Body of pancreas (tissue), 4 donors: ENCODE measurements at regions not wholly inside any gene's neighbourhood (a gene's known extent, or its start where the extent isn't known, plus 50 kb on each side); places are given as distances from the start of the nearest gene placed in this dataset.

Source experiments
- ATAC-seq: fragments of 150-250 bp; one replicate; pipeline ENCODE4 v1.9.1; 2016
- DNase-seq, 4 donors: peaks; one replicate each; pipeline ENCODE4 v3.0.0-alpha.2; 2019
- H3K27ac ChIP-seq, 4 donors: fragments of 200-600 bp; sonication (generic); 1 replicate in 3 of 4; 2 replicates in 1 of 4; pipeline versions ENCODE4 v1.5.1 to v1.6.1; 2016 to 2019; ENCODE audit warnings: mild to moderate bottlenecking in 1 of 4, mixed read lengths in 1 of 4, moderate library complexity in 1 of 4
- H3K27me3 ChIP-seq, 2 donors: fragments of 200-600 bp; sonication (generic); one replicate each; pipeline ENCODE4 v1.6.0; 2016; ENCODE audit warnings: mild to moderate bottlenecking in 1 of 2
- H3K36me3 ChIP-seq, 2 donors: fragments of 200-600 bp; sonication (generic); replicated peaks in 1 of 2; 2 replicates each; pipeline ENCODE4 v1.5.1; 2016; ENCODE audit warnings: low read depth in 2 of 2; ENCODE audit not compliant: insufficient read depth in 1 of 2
- H3K4me1 ChIP-seq: fragments of 200-600 bp; sonication (generic); one replicate; pipeline ENCODE4 v1.6.0; 2016
- H3K4me3 ChIP-seq, 2 donors: fragments of 200-600 bp; sonication (generic); 1 replicate in 1 of 2; 2 replicates in 1 of 2; pipeline ENCODE4 v1.5.1; 2016 to 2019
- H3K9me3 ChIP-seq, 3 donors: fragments of 200-600 bp; sonication (generic); 1 replicate in 2 of 3; 2 replicates in 1 of 3; pipeline ENCODE4 v1.5.1; 2016
- POLR2A ChIP-seq, 3 donors: fragments of 450-650 bp; IDR thresholded peaks; one replicate each; pipeline ENCODE4 v1.6.1; 2016; ENCODE audit warnings: antibody characterized with exemption in 3 of 3, mild to moderate bottlenecking in 2 of 3
- WGBS, 2 donors: methylation state at CpG; one replicate each; pipeline ENCODE4 v1.1.5; 2017; 5-methylcytosine and 5-hydroxymethylcytosine counted together
- intact Hi-C: fragments of 100-400 bp; cut with DNase I; formaldehyde crosslinking; loops from one replicate; pipeline ENCODE4 v1.15.1; 2023
- TF ChIP-seq, protein P1 (sequence below), 7 experiments: fragments of 450-650 bp in 4 of 7; fragments of 200-600 bp in 3 of 7; sonication (generic) in 3 of 7; IDR thresholded peaks; one replicate each; pipeline ENCODE4 v1.5.1; 2016 to 2019; ENCODE audit warnings: antibody characterized with exemption in 7 of 7

- DNase-seq (peak in 1 of 4 donors; percentile 25), ATAC-seq (no peak)
- intact Hi-C loops: no loop called here
- Histone ChIP-seq H3K4me1 (peaks cover 5% of the 10 kb centered on the region), H3K4me3 (no peak overlapping the region), H3K27ac (no peak overlapping the region), H3K27me3 (no peaks in the 10 kb centered on the region), H3K36me3 (no peaks in the 10 kb centered on the region), H3K9me3 (no peaks in the 10 kb centered on the region)
- TF ChIP-seq, protein P1, sequence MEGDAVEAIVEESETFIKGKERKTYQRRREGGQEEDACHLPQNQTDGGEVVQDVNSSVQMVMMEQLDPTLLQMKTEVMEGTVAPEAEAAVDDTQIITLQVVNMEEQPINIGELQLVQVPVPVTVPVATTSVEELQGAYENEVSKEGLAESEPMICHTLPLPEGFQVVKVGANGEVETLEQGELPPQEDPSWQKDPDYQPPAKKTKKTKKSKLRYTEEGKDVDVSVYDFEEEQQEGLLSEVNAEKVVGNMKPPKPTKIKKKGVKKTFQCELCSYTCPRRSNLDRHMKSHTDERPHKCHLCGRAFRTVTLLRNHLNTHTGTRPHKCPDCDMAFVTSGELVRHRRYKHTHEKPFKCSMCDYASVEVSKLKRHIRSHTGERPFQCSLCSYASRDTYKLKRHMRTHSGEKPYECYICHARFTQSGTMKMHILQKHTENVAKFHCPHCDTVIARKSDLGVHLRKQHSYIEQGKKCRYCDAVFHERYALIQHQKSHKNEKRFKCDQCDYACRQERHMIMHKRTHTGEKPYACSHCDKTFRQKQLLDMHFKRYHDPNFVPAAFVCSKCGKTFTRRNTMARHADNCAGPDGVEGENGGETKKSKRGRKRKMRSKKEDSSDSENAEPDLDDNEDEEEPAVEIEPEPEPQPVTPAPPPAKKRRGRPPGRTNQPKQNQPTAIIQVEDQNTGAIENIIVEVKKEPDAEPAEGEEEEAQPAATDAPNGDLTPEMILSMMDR (IDR thresholded peaks at IDR 0.05): no peak
- WGBS, 2 donors: 54 to 75% methylated on average over 8 of the region's 8 CpGs
These were observed 493.2 kb downstream of the MIAT start for GRCh38 chr22:27150544-27150941.

GRCh38 chr22:27151407-27151806 is 494.0 kb downstream of the MIAT start:
- ATAC-seq: no peak
- 57 to 71% methylated on average over 2 of the region's 2 CpGs for WGBS, 2 donors
- intact Hi-C loops: no loop called here
- H3K27ac ChIP-seq: no peak overlapping the region
- no peaks in the 10 kb centered on the region for H3K27me3 ChIP-seq
- H3K36me3 ChIP-seq: no peaks in the 10 kb centered on the region
- H3K9me3 ChIP-seq: no peaks in the 10 kb centered on the region
- H3K4me3 ChIP-seq: no peak overlapping the region
- peaks cover 5% of the 10 kb centered on the region for H3K4me1 ChIP-seq
- TF ChIP-seq, protein P1 (IDR thresholded peaks at IDR 0.05): no peak
- TF ChIP-seq POLR2A (IDR thresholded peaks at IDR 0.05): no peak
- no peak for DNase-seq

DNA sequence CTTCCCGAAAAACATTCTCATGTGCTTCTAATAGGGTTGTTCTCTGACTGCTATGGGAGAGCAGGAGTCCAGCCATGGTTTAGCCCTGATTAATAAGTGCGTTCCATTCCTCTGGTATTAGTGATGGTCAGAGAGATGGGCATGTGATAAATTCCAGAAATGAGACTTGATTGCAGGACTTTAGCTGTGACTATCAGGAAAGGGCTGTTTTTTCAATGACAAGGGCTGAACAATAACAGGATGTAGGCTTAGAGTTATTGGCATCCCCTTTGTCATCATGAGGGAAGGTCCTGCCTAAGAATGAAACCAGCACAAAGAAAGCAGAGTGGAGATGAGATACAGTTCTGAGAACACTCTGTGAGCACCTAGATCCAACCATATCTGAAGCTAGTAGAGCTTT is 494.6 kb downstream of the MIAT start:
- WGBS, 2 donors: 77 to 84% methylated on average over 2 of the region's 2 CpGs
- Histone ChIP-seq H3K4me1 (peaks cover 5% of the 10 kb centered on the region), H3K36me3 (no peaks in the 10 kb centered on the region), H3K9me3 (no peaks in the 10 kb centered on the region), H3K27ac (no peak overlapping the region), H3K4me3 (no peak overlapping the region), H3K27me3 (no peaks in the 10 kb centered on the region)
- intact Hi-C loops: no loop called here
- no peak for DNase-seq
- ATAC-seq: no peak
- TF ChIP-seq POLR2A (IDR thresholded peaks at IDR 0.05): no peak
- TF ChIP-seq, protein P1 (IDR thresholded peaks at IDR 0.05): no peak

DNA sequence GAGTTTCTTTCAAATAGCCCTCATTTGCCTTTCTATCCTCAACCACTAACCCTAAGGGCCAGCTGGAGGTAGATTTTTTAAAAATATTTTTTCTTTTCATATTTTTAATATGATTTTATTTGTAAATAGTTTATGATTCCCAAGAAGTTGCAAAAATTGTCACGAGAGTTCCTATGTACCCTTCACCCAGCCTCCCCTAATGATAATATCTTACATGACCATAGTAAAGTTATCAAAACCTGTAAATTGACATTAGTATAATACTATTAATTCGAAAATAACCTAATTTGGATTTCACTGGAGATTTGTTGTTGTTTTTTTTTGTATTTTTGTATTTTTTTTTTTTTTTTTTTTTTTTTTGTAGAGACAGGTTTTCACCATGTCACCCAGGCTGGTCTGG is 495.5 kb downstream of the MIAT start:
- no peak for ATAC-seq
- WGBS, 2 donors: 54 to 64% methylated on average over 2 of the region's 2 CpGs

GRCh38 chr22:27153386-27153785 is 496.0 kb downstream of the MIAT start:
- TF ChIP-seq, protein P1 (IDR thresholded peaks at IDR 0.05): no peak
- TF ChIP-seq POLR2A (IDR thresholded peaks at IDR 0.05): no peak
- H3K27me3 ChIP-seq: no peaks in the 10 kb centered on the region
- no peak for DNase-seq
- WGBS, 2 donors: 87 to 93% methylated on average over 4 of the region's 4 CpGs
- H3K4me3 ChIP-seq: no peak overlapping the region
- no peaks in the 10 kb centered on the region for H3K9me3 ChIP-seq
- intact Hi-C loops: no loop called here
- no peak for ATAC-seq
- peaks cover 5% of the 10 kb centered on the region for H3K4me1 ChIP-seq
- no peak overlapping the region for H3K27ac ChIP-seq
- H3K36me3 ChIP-seq: no peaks in the 10 kb centered on the region

More for the DNA sequence above, 495.5 kb downstream of the MIAT start:
- no peaks in the 10 kb centered on the region for H3K9me3 ChIP-seq
- TF ChIP-seq, protein P1 (IDR thresholded peaks at IDR 0.05): no peak
- no peaks in the 10 kb centered on the region for H3K27me3 ChIP-seq
- intact Hi-C loops: no loop called here
- H3K4me1 ChIP-seq: peaks cover 5% of the 10 kb centered on the region
- no peak for DNase-seq
- H3K4me3 ChIP-seq: no peak overlapping the region
- no peaks in the 10 kb centered on the region for H3K36me3 ChIP-seq
- no peak overlapping the region for H3K27ac ChIP-seq
